ENCODE measurements at regions not wholly inside any gene's neighbourhood (a gene's known extent, or its start where the extent isn't known, plus 50 kb on each side); places are given as distances from the start of the nearest gene placed in this dataset.

- Histone ChIP-seq H3K4me1 (ENCODE audit: control insufficient read depth, insufficient read depth, low read length) (no peaks in the 10 kb centered on the region), H3K36me3 (ENCODE audit: control insufficient read depth in 2 of 2, insufficient read depth in 2 of 2, low read length in 2 of 2) (no peaks in the 10 kb centered on the region), H3K9ac (ENCODE audit: low read length in 2 of 2) (no peak overlapping the region), H3K27me3 (ENCODE audit: control insufficient read depth in 1 of 2, insufficient read depth in 2 of 2, low read length in 2 of 2) (no peaks in the 10 kb centered on the region), H3K27ac (ENCODE audit: low read length) (no peak overlapping the region), H3K4me3 (ENCODE audit: low read length in 2 of 2) (no peak overlapping the region), H3K9me3 (ENCODE audit: control insufficient read depth in 2 of 2, low read length in 2 of 2) (peaks cover 0 to 3% of the 10 kb centered on the region in 2 donors)
Measured at GRCh38 chr6:148251891-148252290, 90.7 kb upstream of the SASH1 start.

- Histone ChIP-seq H3K4me1 (ENCODE audit: control insufficient read depth, insufficient read depth, low read length) (no peaks in the 10 kb centered on the region), H3K27ac (ENCODE audit: low read length) (no peak overlapping the region), H3K9ac (ENCODE audit: low read length in 2 of 2) (no peak overlapping the region)
Measured at GRCh38 chr6:148257810-148258209, 84.8 kb upstream of the SASH1 start.

GRCh38 chr6:148258868-148259267, 83.8 kb upstream of the SASH1 start:
- Histone ChIP-seq H3K4me3 (ENCODE audit: low read length in 2 of 2) (no peak overlapping the region), H3K9me3 (ENCODE audit: control insufficient read depth in 2 of 2, low read length in 2 of 2) (peaks cover 3 to 4% of the 10 kb centered on the region in 2 donors), H3K27ac (ENCODE audit: low read length) (no peak overlapping the region), H3K4me1 (ENCODE audit: control insufficient read depth, insufficient read depth, low read length) (no peaks in the 10 kb centered on the region), H3K27me3 (ENCODE audit: control insufficient read depth in 1 of 2, insufficient read depth in 2 of 2, low read length in 2 of 2) (no peaks in the 10 kb centered on the region), H3K36me3 (ENCODE audit: control insufficient read depth in 2 of 2, insufficient read depth in 2 of 2, low read length in 2 of 2) (no peaks in the 10 kb centered on the region), H3K9ac (ENCODE audit: low read length in 2 of 2) (no peak overlapping the region)

More at GRCh38 chr6:148257810-148258209, 84.8 kb upstream of the SASH1 start:
- Histone ChIP-seq H3K27me3 (ENCODE audit: control insufficient read depth in 1 of 2, insufficient read depth in 2 of 2, low read length in 2 of 2) (no peaks in the 10 kb centered on the region), H3K4me3 (ENCODE audit: low read length in 2 of 2) (no peak overlapping the region), H3K9me3 (ENCODE audit: control insufficient read depth in 2 of 2, low read length in 2 of 2) (peaks cover 3 to 4% of the 10 kb centered on the region in 2 donors), H3K36me3 (ENCODE audit: control insufficient read depth in 2 of 2, insufficient read depth in 2 of 2, low read length in 2 of 2) (no peaks in the 10 kb centered on the region)

GRCh38 chr6:148261470-148261869, 81.2 kb upstream of the SASH1 start:
- Histone ChIP-seq H3K27ac (ENCODE audit: low read length) (no peak overlapping the region), H3K9ac (ENCODE audit: low read length in 2 of 2) (no peak overlapping the region)

GRCh38 chr6:148263010-148263409, 79.6 kb upstream of the SASH1 start:
- peaks cover 4% of the 10 kb centered on the region for H3K4me1 ChIP-seq (ENCODE audit: control insufficient read depth, insufficient read depth, low read length)
- no peaks in the 10 kb centered on the region for H3K27me3 ChIP-seq (ENCODE audit: control insufficient read depth in 1 of 2, insufficient read depth in 2 of 2, low read length in 2 of 2)

More at GRCh38 chr6:148261470-148261869, 81.2 kb upstream of the SASH1 start:
- no peaks in the 10 kb centered on the region for H3K27me3 ChIP-seq (ENCODE audit: control insufficient read depth in 1 of 2, insufficient read depth in 2 of 2, low read length in 2 of 2)
- H3K4me3 ChIP-seq (ENCODE audit: low read length in 2 of 2) = no peak overlapping the region
- peaks cover 0 to 4% of the 10 kb centered on the region in 2 donors for H3K9me3 ChIP-seq (ENCODE audit: control insufficient read depth in 2 of 2, low read length in 2 of 2)
- H3K4me1 ChIP-seq (ENCODE audit: control insufficient read depth, insufficient read depth, low read length) = no peaks in the 10 kb centered on the region
- no peaks in the 10 kb centered on the region for H3K36me3 ChIP-seq (ENCODE audit: control insufficient read depth in 2 of 2, insufficient read depth in 2 of 2, low read length in 2 of 2)

GRCh38 chr6:148263961-148264360, 78.7 kb upstream of the SASH1 start:
- Histone ChIP-seq H3K27ac (ENCODE audit: low read length) (no peak overlapping the region), H3K27me3 (ENCODE audit: control insufficient read depth in 1 of 2, insufficient read depth in 2 of 2, low read length in 2 of 2) (no peaks in the 10 kb centered on the region), H3K4me1 (ENCODE audit: control insufficient read depth, insufficient read depth, low read length) (peaks cover 4% of the 10 kb centered on the region), H3K9me3 (ENCODE audit: control insufficient read depth in 2 of 2, low read length in 2 of 2) (peaks cover 0 to 4% of the 10 kb centered on the region in 2 donors), H3K36me3 (ENCODE audit: control insufficient read depth in 2 of 2, insufficient read depth in 2 of 2, low read length in 2 of 2) (no peaks in the 10 kb centered on the region), H3K4me3 (ENCODE audit: low read length in 2 of 2) (no peak overlapping the region), H3K9ac (ENCODE audit: low read length in 2 of 2) (no peak overlapping the region)

More at GRCh38 chr6:148263010-148263409, 79.6 kb upstream of the SASH1 start:
- no peak overlapping the region for H3K4me3 ChIP-seq (ENCODE audit: low read length in 2 of 2)
- no peak overlapping the region for H3K27ac ChIP-seq (ENCODE audit: low read length)
- H3K9me3 ChIP-seq (ENCODE audit: control insufficient read depth in 2 of 2, low read length in 2 of 2) = peaks cover 0 to 4% of the 10 kb centered on the region in 2 donors
- H3K36me3 ChIP-seq (ENCODE audit: control insufficient read depth in 2 of 2, insufficient read depth in 2 of 2, low read length in 2 of 2) = no peaks in the 10 kb centered on the region
- no peak overlapping the region for H3K9ac ChIP-seq (ENCODE audit: low read length in 2 of 2)

- Histone ChIP-seq H3K9ac (ENCODE audit: low read length in 2 of 2) (no peak overlapping the region), H3K27me3 (ENCODE audit: control insufficient read depth in 1 of 2, insufficient read depth in 2 of 2, low read length in 2 of 2) (no peaks in the 10 kb centered on the region), H3K36me3 (ENCODE audit: control insufficient read depth in 2 of 2, insufficient read depth in 2 of 2, low read length in 2 of 2) (no peaks in the 10 kb centered on the region), H3K9me3 (ENCODE audit: control insufficient read depth in 2 of 2, low read length in 2 of 2) (no peaks in the 10 kb centered on the region), H3K27ac (ENCODE audit: low read length) (no peak overlapping the region), H3K4me1 (ENCODE audit: control insufficient read depth, insufficient read depth, low read length) (peaks cover 4% of the 10 kb centered on the region), H3K4me3 (ENCODE audit: low read length in 2 of 2) (no peak overlapping the region)
Measured at GRCh38 chr6:148265054-148265453, 77.6 kb upstream of the SASH1 start.

GRCh38 chr6:148269386-148269785, 73.3 kb upstream of the SASH1 start:
- H3K4me3 ChIP-seq (ENCODE audit: low read length in 2 of 2) = no peak overlapping the region
- H3K9ac ChIP-seq (ENCODE audit: low read length in 2 of 2) = no peak overlapping the region
- no peaks in the 10 kb centered on the region for H3K36me3 ChIP-seq (ENCODE audit: control insufficient read depth in 2 of 2, insufficient read depth in 2 of 2, low read length in 2 of 2)
- H3K4me1 ChIP-seq (ENCODE audit: control insufficient read depth, insufficient read depth, low read length) = peaks cover 4% of the 10 kb centered on the region
- no peaks in the 10 kb centered on the region for H3K27me3 ChIP-seq (ENCODE audit: control insufficient read depth in 1 of 2, insufficient read depth in 2 of 2, low read length in 2 of 2)
- no peaks in the 10 kb centered on the region for H3K9me3 ChIP-seq (ENCODE audit: control insufficient read depth in 2 of 2, low read length in 2 of 2)
- no peak overlapping the region for H3K27ac ChIP-seq (ENCODE audit: low read length)

- H3K27ac ChIP-seq (ENCODE audit: low read length) = no peak overlapping the region
- H3K4me3 ChIP-seq (ENCODE audit: low read length in 2 of 2) = peak overlapping the region in 1 of 2 donors; percentile 35
- peaks cover 4% of the 10 kb centered on the region for H3K4me1 ChIP-seq (ENCODE audit: control insufficient read depth, insufficient read depth, low read length)
- H3K27me3 ChIP-seq (ENCODE audit: control insufficient read depth in 1 of 2, insufficient read depth in 2 of 2, low read length in 2 of 2) = no peaks in the 10 kb centered on the region
- H3K36me3 ChIP-seq (ENCODE audit: control insufficient read depth in 2 of 2, insufficient read depth in 2 of 2, low read length in 2 of 2) = no peaks in the 10 kb centered on the region
- no peaks in the 10 kb centered on the region for H3K9me3 ChIP-seq (ENCODE audit: control insufficient read depth in 2 of 2, low read length in 2 of 2)
- no peak overlapping the region for H3K9ac ChIP-seq (ENCODE audit: low read length in 2 of 2)
Measured at GRCh38 chr6:148271711-148272439, 70.8 kb upstream of the SASH1 start.

GRCh38 chr6:148272597-148272996, 70.0 kb upstream of the SASH1 start:
- no peaks in the 10 kb centered on the region for H3K9me3 ChIP-seq (ENCODE audit: control insufficient read depth in 2 of 2, low read length in 2 of 2)
- no peaks in the 10 kb centered on the region for H3K27me3 ChIP-seq (ENCODE audit: control insufficient read depth in 1 of 2, insufficient read depth in 2 of 2, low read length in 2 of 2)
- H3K9ac ChIP-seq (ENCODE audit: low read length in 2 of 2) = no peak overlapping the region
- H3K36me3 ChIP-seq (ENCODE audit: control insufficient read depth in 2 of 2, insufficient read depth in 2 of 2, low read length in 2 of 2) = no peaks in the 10 kb centered on the region
- peaks cover 4% of the 10 kb centered on the region for H3K4me1 ChIP-seq (ENCODE audit: control insufficient read depth, insufficient read depth, low read length)
- no peak overlapping the region for H3K4me3 ChIP-seq (ENCODE audit: low read length in 2 of 2)
- no peak overlapping the region for H3K27ac ChIP-seq (ENCODE audit: low read length)

Data from stomach smooth muscle (tissue), 2 donors.